Body of pancreas (tissue), 4 donors: ENCODE measurements at regions not wholly inside any gene's neighbourhood (a gene's known extent, or its start where the extent isn't known, plus 50 kb on each side); places are given as distances from the start of the nearest gene placed in this dataset.
"Not testable (repeated sequence)": the region's sequence is repeated elsewhere in the genome, so short reads cannot be mapped to it uniquely, and the experiment has no call there.

Experiments used
- POLR2A ChIP-seq, 3 donors: fragments of 450-650 bp; IDR thresholded peaks; one replicate each; pipeline ENCODE4 v1.6.1; 2016; ENCODE audit warnings: antibody characterized with exemption in 3 of 3, mild to moderate bottlenecking in 2 of 3
- TF ChIP-seq, protein P1 (sequence below), 7 experiments: fragments of 450-650 bp in 4 of 7; fragments of 200-600 bp in 3 of 7; sonication (generic) in 3 of 7; IDR thresholded peaks; one replicate each; pipeline ENCODE4 v1.5.1; 2016 to 2019; ENCODE audit warnings: antibody characterized with exemption in 7 of 7

DNA sequence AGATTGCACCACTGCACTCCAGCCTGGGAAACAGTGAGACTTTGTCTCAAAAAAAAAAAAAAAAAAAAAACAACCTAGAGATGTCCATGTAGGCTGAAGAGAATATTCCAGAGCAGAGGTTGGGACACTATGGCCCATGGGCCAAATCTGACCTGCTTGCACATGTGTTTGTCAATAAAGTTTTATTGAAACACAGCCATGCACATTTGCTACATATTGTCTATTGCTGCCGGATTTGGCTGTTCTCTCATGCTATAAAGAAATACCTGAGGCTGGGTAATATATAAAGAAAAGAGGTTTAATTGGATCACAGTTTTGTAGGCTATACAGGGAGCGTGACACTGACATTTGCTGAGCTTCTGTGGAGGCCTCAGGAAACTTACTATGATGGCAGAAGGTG is 102.3 kb upstream of the FAM90A26 start:
- TF ChIP-seq, protein P1, sequence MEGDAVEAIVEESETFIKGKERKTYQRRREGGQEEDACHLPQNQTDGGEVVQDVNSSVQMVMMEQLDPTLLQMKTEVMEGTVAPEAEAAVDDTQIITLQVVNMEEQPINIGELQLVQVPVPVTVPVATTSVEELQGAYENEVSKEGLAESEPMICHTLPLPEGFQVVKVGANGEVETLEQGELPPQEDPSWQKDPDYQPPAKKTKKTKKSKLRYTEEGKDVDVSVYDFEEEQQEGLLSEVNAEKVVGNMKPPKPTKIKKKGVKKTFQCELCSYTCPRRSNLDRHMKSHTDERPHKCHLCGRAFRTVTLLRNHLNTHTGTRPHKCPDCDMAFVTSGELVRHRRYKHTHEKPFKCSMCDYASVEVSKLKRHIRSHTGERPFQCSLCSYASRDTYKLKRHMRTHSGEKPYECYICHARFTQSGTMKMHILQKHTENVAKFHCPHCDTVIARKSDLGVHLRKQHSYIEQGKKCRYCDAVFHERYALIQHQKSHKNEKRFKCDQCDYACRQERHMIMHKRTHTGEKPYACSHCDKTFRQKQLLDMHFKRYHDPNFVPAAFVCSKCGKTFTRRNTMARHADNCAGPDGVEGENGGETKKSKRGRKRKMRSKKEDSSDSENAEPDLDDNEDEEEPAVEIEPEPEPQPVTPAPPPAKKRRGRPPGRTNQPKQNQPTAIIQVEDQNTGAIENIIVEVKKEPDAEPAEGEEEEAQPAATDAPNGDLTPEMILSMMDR (IDR thresholded peaks at IDR 0.05), result not testable (repeated sequence)
- not testable (repeated sequence) for TF ChIP-seq POLR2A (IDR thresholded peaks at IDR 0.05)
